GOT3 (cell line): ENCODE measurements at regions not wholly inside any gene's neighbourhood (a gene's known extent, or its start where the extent isn't known, plus 50 kb on each side); places are given as distances from the start of the nearest gene placed in this dataset.

ENCODE experiments used
- DNase-seq: peaks from one replicate; lab custom pipeline; 2025; ENCODE audit warnings: mixed read lengths; lab: John Stamatoyannopoulos, UW

GRCh38 chr13:33746867-33747266 lies 71.1 kb upstream of the RFC3 start:
- no peak for DNase-seq

GRCh38 chr13:33751151-33751550 lies 66.8 kb upstream of the RFC3 start:
- DNase-seq = no peak

GRCh38 chr13:33752094-33752493 lies 65.9 kb upstream of the RFC3 start:
- no peak for DNase-seq

- DNase-seq = no peak
Measured at GRCh38 chr13:33752597-33752996, 65.4 kb upstream of the RFC3 start.

GRCh38 chr13:33756929-33757328 lies 61.0 kb upstream of the RFC3 start:
- no peak for DNase-seq

- no peak for DNase-seq
Measured at GRCh38 chr13:33757713-33758112, 60.2 kb upstream of the RFC3 start.

GRCh38 chr13:33758113-33758512 lies 59.8 kb upstream of the RFC3 start:
- no peak for DNase-seq

- no peak for DNase-seq
Measured at GRCh38 chr13:33761740-33762139, 56.2 kb upstream of the RFC3 start.

GRCh38 chr13:33763021-33763420 lies 54.9 kb upstream of the RFC3 start:
- no peak for DNase-seq

GRCh38 chr13:33764716-33765115 lies 53.2 kb upstream of the RFC3 start:
- no peak for DNase-seq

GRCh38 chr13:33766329-33767123 lies 51.4 kb upstream of the RFC3 start:
- DNase-seq = no peak

- DNase-seq = no peak
Measured at GRCh38 chr13:33767140-33767539, 50.8 kb upstream of the RFC3 start.
